ENCODE measurements at regions not wholly inside any gene's neighbourhood (a gene's known extent, or its start where the extent isn't known, plus 50 kb on each side); places are given as distances from the start of the nearest gene placed in this dataset.
"Not testable (repeated sequence)": the region's sequence is repeated elsewhere in the genome, so short reads cannot be mapped to it uniquely, and the experiment has no call there.

DNA sequence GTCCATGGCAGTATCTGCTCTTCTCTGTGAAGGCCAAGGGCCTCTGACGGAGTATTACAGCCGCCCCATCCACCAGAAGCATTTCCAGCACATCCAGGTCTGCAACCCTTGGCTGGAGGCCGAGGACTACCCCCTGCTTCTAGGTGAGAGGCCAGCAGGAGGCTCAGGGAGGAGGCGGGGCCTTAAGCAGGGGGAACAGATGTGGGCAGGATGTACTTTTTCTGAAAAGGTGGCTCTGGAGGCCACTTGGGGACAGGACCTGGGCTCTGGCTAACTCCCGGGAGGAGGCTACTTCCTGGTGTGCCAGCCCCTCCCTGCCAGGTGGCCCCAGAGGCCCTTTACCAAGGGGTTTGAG lies 113.9 kb upstream of the ALDH3B2 start:
- TF ChIP-seq, protein P1, sequence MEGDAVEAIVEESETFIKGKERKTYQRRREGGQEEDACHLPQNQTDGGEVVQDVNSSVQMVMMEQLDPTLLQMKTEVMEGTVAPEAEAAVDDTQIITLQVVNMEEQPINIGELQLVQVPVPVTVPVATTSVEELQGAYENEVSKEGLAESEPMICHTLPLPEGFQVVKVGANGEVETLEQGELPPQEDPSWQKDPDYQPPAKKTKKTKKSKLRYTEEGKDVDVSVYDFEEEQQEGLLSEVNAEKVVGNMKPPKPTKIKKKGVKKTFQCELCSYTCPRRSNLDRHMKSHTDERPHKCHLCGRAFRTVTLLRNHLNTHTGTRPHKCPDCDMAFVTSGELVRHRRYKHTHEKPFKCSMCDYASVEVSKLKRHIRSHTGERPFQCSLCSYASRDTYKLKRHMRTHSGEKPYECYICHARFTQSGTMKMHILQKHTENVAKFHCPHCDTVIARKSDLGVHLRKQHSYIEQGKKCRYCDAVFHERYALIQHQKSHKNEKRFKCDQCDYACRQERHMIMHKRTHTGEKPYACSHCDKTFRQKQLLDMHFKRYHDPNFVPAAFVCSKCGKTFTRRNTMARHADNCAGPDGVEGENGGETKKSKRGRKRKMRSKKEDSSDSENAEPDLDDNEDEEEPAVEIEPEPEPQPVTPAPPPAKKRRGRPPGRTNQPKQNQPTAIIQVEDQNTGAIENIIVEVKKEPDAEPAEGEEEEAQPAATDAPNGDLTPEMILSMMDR (IDR thresholded peaks at IDR 0.05) = not testable (repeated sequence)
- not testable (repeated sequence) for TF ChIP-seq POLR2A (IDR thresholded peaks at IDR 0.05)
